Lower lobe of right lung (tissue), 2 donors: ENCODE measurements at regions not wholly inside any gene's neighbourhood (a gene's known extent, or its start where the extent isn't known, plus 50 kb on each side); places are given as distances from the start of the nearest gene placed in this dataset.

Source experiments
- ATAC-seq, 2 donors: fragments of 200-7000 bp; cut with Tn5 transposase; one replicate each; pipeline ENCODE4 v1.9.1; 2020 to 2022; ENCODE audit warnings: mild to moderate bottlenecking in 2 of 2, moderate library complexity in 2 of 2
- DNase-seq: peaks from one replicate; pipeline ENCODE4 v3.0.0-alpha.2; 2020
- H3K27ac ChIP-seq: fragments of 200-600 bp; one replicate; pipeline ENCODE4 v1.8.0; 2022
- H3K27me3 ChIP-seq: fragments of 200-600 bp; one replicate; pipeline ENCODE4 v1.8.0; 2022; ENCODE audit warnings: low read depth
- H3K36me3 ChIP-seq: fragments of 200-600 bp; one replicate; pipeline ENCODE4 v1.8.0; 2022; ENCODE audit warnings: mild to moderate bottlenecking
- H3K4me1 ChIP-seq: fragments of 200-600 bp; one replicate; pipeline ENCODE4 v1.8.0; 2022
- H3K4me3 ChIP-seq: fragments of 200-600 bp; one replicate; pipeline ENCODE4 v1.8.0; 2022; ENCODE audit warnings: mild to moderate bottlenecking
- H3K9me3 ChIP-seq: fragments of 200-600 bp; one replicate; pipeline ENCODE4 v1.8.0; 2022
- CTCF ChIP-seq: fragments of 200-600 bp; IDR thresholded peaks from one replicate; pipeline ENCODE4 v1.8.0; 2022; ENCODE audit warnings: antibody characterized with exemption, mild to moderate bottlenecking
- intact Hi-C: fragments of 100-400 bp; cut with DNase I; formaldehyde crosslinking; loops from one replicate; pipeline ENCODE4 v1.11.0; 2022
- donor health status: DM: no; HTN: yes; CAD: no; lungs with severe emphysema.

GRCh38 chr5:10921160-10921559 lies 160.1 kb upstream of the DAP start:
- DNase-seq: no peak
- intact Hi-C loops: no loop called here

DNA sequence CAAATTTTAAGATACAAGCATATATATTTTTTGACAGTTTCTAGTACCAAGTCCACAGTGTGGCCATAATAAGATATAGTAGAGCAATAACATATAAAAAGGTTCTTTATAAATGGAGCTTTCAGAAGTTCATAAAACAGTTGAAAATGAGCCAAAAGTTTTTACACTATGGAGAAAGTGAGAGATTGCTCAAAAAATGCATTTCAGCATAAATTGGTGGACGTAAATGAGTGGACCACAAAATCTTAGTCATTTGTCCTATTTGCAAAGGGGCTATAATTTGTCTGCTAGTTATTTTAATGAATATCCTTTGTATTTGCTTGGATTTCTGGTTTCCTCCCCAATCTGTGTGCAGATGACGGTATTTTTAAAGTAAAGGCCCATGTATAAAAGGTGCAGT lies 159.4 kb upstream of the DAP start:
- Histone ChIP-seq H3K27me3 (no peaks in the 10 kb centered on the region), H3K27ac (no peak overlapping the region), H3K4me3 (no peak overlapping the region), H3K9me3 (no peaks in the 10 kb centered on the region), H3K36me3 (no peaks in the 10 kb centered on the region), H3K4me1 (no peaks in the 10 kb centered on the region)
- intact Hi-C loops: no loop called here
- no peak for TF ChIP-seq CTCF
- DNase-seq (no peak), ATAC-seq (no peak)

More at GRCh38 chr5:10921160-10921559, 160.1 kb upstream of the DAP start:
- TF ChIP-seq CTCF: no peak
- Histone ChIP-seq H3K27me3 (no peaks in the 10 kb centered on the region), H3K36me3 (no peaks in the 10 kb centered on the region), H3K9me3 (no peaks in the 10 kb centered on the region), H3K27ac (no peak overlapping the region), H3K4me3 (no peak overlapping the region), H3K4me1 (no peaks in the 10 kb centered on the region)
- ATAC-seq: no peak

GRCh38 chr5:10914741-10915480 lies 153.9 kb upstream of the DAP start:
- Histone ChIP-seq H3K4me1 (no peaks in the 10 kb centered on the region), H3K9me3 (no peaks in the 10 kb centered on the region), H3K4me3 (no peak overlapping the region), H3K27ac (no peak overlapping the region), H3K36me3 (no peaks in the 10 kb centered on the region), H3K27me3 (no peaks in the 10 kb centered on the region)
- DNase-seq (no peak), ATAC-seq (no peak)
- intact Hi-C loops: no loop called here
- no peak for TF ChIP-seq CTCF

DNA sequence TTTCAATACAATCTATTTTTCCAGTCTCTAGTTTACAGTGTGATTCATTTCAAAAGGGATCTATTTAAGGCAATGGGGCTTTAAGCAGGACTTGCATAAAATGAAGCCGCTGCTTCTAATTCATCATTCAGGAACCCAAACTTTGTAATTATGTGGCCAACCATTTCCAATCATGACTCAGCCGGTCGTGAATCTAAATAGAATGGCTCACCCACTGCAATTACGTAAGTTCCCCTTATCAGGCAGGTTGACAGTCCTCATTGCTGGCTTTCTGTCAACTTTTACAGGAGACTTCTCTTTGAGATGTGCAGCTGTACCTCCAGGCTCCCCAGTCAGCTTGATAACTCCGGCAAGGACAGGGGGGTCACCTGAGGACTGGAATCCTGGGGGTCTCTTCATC lies 152.8 kb upstream of the DAP start:
- Histone ChIP-seq H3K4me3 (no peak overlapping the region), H3K27ac (no peak overlapping the region), H3K27me3 (no peaks in the 10 kb centered on the region), H3K9me3 (no peaks in the 10 kb centered on the region), H3K36me3 (no peaks in the 10 kb centered on the region), H3K4me1 (no peaks in the 10 kb centered on the region)
- DNase-seq (no peak), ATAC-seq (peak; percentile 25 to 39)
- intact Hi-C loops: no loop called here
- no peak for TF ChIP-seq CTCF

DNA sequence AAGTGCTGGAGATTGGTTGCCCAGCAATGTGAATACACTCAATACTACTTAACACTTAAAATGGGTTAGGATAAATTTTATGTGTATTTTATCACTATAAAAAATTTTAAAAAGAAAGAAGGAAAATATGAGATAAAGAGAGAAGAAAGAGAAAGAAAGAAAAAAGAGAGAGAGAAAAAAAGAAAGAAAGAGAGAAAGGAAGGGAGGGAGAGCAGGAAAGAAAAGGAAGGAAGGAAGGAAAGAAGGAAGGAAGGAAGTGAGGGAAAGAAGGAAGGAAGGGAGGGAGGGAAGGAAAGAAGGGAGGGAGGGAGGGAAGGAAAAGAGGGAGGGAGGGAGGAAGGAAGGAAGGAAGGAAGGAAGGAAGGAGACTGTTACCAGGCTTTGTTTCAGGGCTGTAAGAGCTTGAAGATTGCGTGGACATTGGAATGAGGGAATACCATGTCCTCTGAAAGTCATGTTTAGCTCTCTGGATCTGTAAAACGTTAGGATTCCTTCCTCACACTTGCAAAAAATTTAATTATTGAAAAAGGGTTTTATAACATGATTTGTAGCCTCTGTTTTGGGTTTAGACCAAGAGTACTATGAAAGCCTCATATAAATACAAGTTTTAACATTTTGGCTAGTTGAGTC lies 152.3 kb upstream of the DAP start:
- intact Hi-C loops: no loop called here
- no peaks in the 10 kb centered on the region for H3K36me3 ChIP-seq
- no peak overlapping the region for H3K27ac ChIP-seq
- H3K27me3 ChIP-seq: no peaks in the 10 kb centered on the region
- no peak for DNase-seq
- H3K4me3 ChIP-seq: no peak overlapping the region
- no peak for ATAC-seq
- no peaks in the 10 kb centered on the region for H3K9me3 ChIP-seq
- TF ChIP-seq CTCF: no peak
- no peaks in the 10 kb centered on the region for H3K4me1 ChIP-seq
